HFFc6 (cell line): ENCODE measurements at regions not wholly inside any gene's neighbourhood (a gene's known extent, or its start where the extent isn't known, plus 50 kb on each side); places are given as distances from the start of the nearest gene placed in this dataset.
A peak's percentile ranks its signal among the peaks of the same experiment; 100 is the strongest.

ENCODE experiments used
- DNase-seq: peaks from one replicate; pipeline ENCODE4 v3.0.0-alpha.2; 2018
- H3K27ac Mint-ChIP-seq: 2 replicates; pipeline ENCODE4 v1.8.0; 2020; ENCODE audit warnings: mild to moderate bottlenecking, mixed read lengths
- H3K27me3 Mint-ChIP-seq: 2 replicates; pipeline ENCODE4 v1.8.0; 2021; ENCODE audit warnings: mild to moderate bottlenecking, moderate library complexity, mixed read lengths; ENCODE audit not compliant: insufficient read depth
- H3K36me3 Mint-ChIP-seq: 2 replicates; pipeline ENCODE4 v1.8.0; 2021; ENCODE audit warnings: low read depth, mixed read lengths
- H3K4me1 Mint-ChIP-seq: 2 replicates; pipeline ENCODE4 v1.8.0; 2020; ENCODE audit warnings: low read depth, mixed read lengths
- H3K4me3 Mint-ChIP-seq: 2 replicates; pipeline ENCODE4 v1.8.0; 2020; ENCODE audit warnings: mild to moderate bottlenecking, moderate library complexity, mixed read lengths
- H3K9me3 Mint-ChIP-seq: 2 replicates; pipeline ENCODE4 v1.8.0; 2020; ENCODE audit warnings: mild to moderate bottlenecking, mixed read lengths
- CTCF ChIP-seq: fragments of 200-600 bp; sonication (generic); IDR thresholded peaks from 2 replicates; pipeline ENCODE4 v1.5.0; 2021; ENCODE audit warnings: antibody characterized with exemption, mild to moderate bottlenecking

DNA sequence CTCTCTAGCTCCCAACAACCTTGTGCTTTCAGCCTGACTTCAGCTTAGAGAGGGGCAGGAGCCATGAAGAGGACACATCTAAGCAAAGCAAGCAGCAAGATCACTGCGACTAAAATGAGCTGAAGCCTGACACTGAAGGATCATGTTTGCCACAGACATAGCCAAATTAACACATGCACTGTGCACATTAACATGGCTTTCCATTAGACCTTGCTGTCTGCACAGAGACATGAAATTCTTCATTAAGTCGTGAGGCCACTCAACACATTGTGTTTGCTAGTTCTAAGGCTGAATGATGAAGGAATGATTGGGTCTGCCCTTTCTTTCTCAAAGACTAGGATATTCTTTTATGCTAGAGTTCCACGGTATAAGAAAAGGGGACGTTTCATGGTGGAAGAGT is 558.3 kb upstream of the PSMD7 start:
- Mint-ChIP-seq H3K27ac (no peak overlapping the region), H3K9me3 (no peaks in the 10 kb centered on the region), H3K4me3 (no peak overlapping the region)

DNA sequence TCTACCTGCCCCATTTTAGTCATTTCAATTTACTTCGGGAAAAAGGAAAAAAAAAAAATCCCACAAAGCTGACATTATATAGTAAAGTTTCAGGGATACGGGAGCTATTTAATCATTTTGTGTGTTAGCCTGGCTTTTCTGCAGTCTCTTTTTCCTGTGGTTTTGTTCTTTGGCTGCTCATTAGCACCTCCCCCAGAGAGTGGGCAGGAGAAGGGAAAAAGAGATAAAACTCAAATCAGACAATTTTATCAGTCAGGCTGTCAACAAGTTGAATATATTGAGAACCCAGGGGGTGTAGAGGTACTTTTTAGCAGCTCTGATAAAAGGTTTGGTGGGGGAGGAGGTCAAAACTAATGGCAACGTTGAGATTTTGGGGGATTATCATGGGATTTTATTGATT is 559.0 kb upstream of the PSMD7 start:
- Mint-ChIP-seq H3K4me1 (peaks cover 16% of the 10 kb centered on the region), H3K27ac (no peak overlapping the region), H3K36me3 (no peaks in the 10 kb centered on the region), H3K4me3 (no peak overlapping the region), H3K9me3 (no peaks in the 10 kb centered on the region), H3K27me3 (peaks cover 2% of the 10 kb centered on the region)
- no peak for TF ChIP-seq CTCF
- no peak for DNase-seq

More for the DNA sequence above, 558.3 kb upstream of the PSMD7 start:
- peaks cover 2% of the 10 kb centered on the region for H3K27me3 Mint-ChIP-seq
- no peak for DNase-seq
- TF ChIP-seq CTCF, result no peak
- H3K4me1 Mint-ChIP-seq, result peaks cover 16% of the 10 kb centered on the region
- H3K36me3 Mint-ChIP-seq, result no peaks in the 10 kb centered on the region

- no peak for TF ChIP-seq CTCF
- H3K36me3 Mint-ChIP-seq, result no peaks in the 10 kb centered on the region
- H3K4me3 Mint-ChIP-seq, result peak overlapping the region; percentile 20; the same call in 1 of the 2 replicates
- no peaks in the 10 kb centered on the region for H3K9me3 Mint-ChIP-seq
- peaks cover 16% of the 10 kb centered on the region for H3K4me1 Mint-ChIP-seq
- H3K27me3 Mint-ChIP-seq, result peaks cover 2% of the 10 kb centered on the region
- H3K27ac Mint-ChIP-seq, result no peak overlapping the region
- DNase-seq, result no peak
Observed at GRCh38 chr16:73735954-73736353, 560.7 kb upstream of the PSMD7 start.

GRCh38 chr16:73735018-73735417 is 561.6 kb upstream of the PSMD7 start:
- Mint-ChIP-seq H3K36me3 (no peaks in the 10 kb centered on the region), H3K4me3 (peak overlapping the region; percentile 29), H3K4me1 (peaks cover 16% of the 10 kb centered on the region), H3K27me3 (peaks cover 2% of the 10 kb centered on the region), H3K9me3 (no peaks in the 10 kb centered on the region), H3K27ac (no peak overlapping the region)
- no peak for TF ChIP-seq CTCF
- peak; percentile 66 for DNase-seq

- Mint-ChIP-seq H3K27ac (no peak overlapping the region), H3K9me3 (no peaks in the 10 kb centered on the region), H3K4me3 (no peak overlapping the region), H3K4me1 (peaks cover 16% of the 10 kb centered on the region), H3K36me3 (no peaks in the 10 kb centered on the region), H3K27me3 (peaks cover 2% of the 10 kb centered on the region; the same call in 1 of the 2 replicates)
- TF ChIP-seq CTCF, result no peak
- no peak for DNase-seq
Observed at GRCh38 chr16:73732681-73733080, 563.9 kb upstream of the PSMD7 start.

DNA sequence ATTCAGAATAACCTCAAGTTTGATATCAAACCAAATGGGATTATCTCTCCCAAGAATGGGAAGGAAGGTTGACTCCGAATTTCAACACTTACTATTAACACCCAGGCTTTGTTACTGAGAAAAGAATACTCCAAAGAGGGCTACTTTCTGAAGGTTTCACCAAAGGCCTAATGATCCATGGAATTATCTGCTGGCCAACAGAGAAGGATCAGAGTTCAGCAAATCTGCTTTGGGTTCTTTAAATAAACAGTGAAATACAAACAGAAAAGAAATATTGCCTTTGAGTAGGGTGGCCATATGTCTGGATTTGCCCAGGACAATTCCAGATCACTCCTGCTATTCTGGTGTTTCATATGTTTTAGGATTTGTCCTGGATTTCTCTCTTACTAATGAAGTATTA is 564.5 kb upstream of the PSMD7 start:
- Mint-ChIP-seq H3K27me3 (no peaks in the 10 kb centered on the region; the same call in 1 of the 2 replicates), H3K4me3 (no peak overlapping the region), H3K4me1 (peaks cover 16% of the 10 kb centered on the region), H3K27ac (no peak overlapping the region), H3K9me3 (no peaks in the 10 kb centered on the region), H3K36me3 (no peaks in the 10 kb centered on the region)
- no peak for TF ChIP-seq CTCF
- DNase-seq, result no peak
